ENCODE measurements at regions not wholly inside any gene's neighbourhood (a gene's known extent, or its start where the extent isn't known, plus 50 kb on each side); places are given as distances from the start of the nearest gene placed in this dataset.

- TF ChIP-seq CTCF (IDR thresholded peaks at IDR 0.05; ENCODE audit: low read depth, low read length, missing input control) (no peak), TAF1 (conservative IDR thresholded peaks at IDR 0.05) (no peak), RAD21 (IDR thresholded peaks at IDR 0.05) (no peak), ZBTB33 (IDR thresholded peaks at IDR 0.05) (no peak)
Observed at GRCh38 chr16:9362050-9362449, 270.6 kb downstream of the HAPSTR1 start.

Measured in liver (tissue), 3 donors.